HepG2 (cell line): ENCODE measurements at regions not wholly inside any gene's neighbourhood (a gene's known extent, or its start where the extent isn't known, plus 50 kb on each side); places are given as distances from the start of the nearest gene placed in this dataset.

Experiments used
- MXI1 ChIP-seq: IDR thresholded peaks from 3 replicates; pipeline ENCODE4 v1.6.1; 2012; ENCODE audit warnings: low read depth, low read length, inconsistent platforms, borderline replicate concordance
- NFIC ChIP-seq: IDR thresholded peaks from 2 replicates; pipeline ENCODE4 v1.6.1; 2012; ENCODE audit warnings: mild to moderate bottlenecking, low read length, inconsistent platforms

DNA sequence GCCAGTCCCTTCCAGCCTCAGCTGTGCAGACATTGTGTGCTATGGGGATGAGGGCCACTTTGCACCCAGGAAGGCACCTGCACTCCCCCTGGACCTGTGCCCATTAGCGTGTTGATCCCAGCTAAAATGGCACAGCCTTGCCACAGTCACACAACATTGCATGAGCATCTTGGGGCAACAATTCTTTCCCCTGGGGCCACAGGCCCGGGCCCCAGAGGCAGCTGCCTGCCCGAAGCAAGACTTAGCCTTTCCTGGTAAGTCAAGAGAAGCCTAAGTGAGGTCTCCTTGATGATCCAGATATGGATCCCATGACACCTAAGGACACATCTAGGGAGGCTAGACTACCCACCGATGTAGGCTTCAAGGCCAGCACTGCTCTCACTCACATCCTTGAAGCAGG is 202.1 kb downstream of the BCL11A start:
- TF ChIP-seq MXI1, result no peak
- TF ChIP-seq NFIC, result no peak
